ENCODE measurements at regions not wholly inside any gene's neighbourhood (a gene's known extent, or its start where the extent isn't known, plus 50 kb on each side); places are given as distances from the start of the nearest gene placed in this dataset.
"Not testable (repeated sequence)": the region's sequence is repeated elsewhere in the genome, so short reads cannot be mapped to it uniquely, and the experiment has no call there.

- H3K4me3 Mint-ChIP-seq: no peak overlapping the region
- Histone ChIP-seq H3K4me1 (peaks cover 12% of the 10 kb centered on the region), H3F3A (ENCODE audit: low read depth) (peaks cover 22% of the 10 kb centered on the region), H2AFZ (replicated peaks) (no peak overlapping the region), H3K9ac (no peak overlapping the region), H3K79me2 (ENCODE audit: low read depth) (no peaks in the 10 kb centered on the region), H4K20me1 (ENCODE audit: low read depth) (no peaks in the 10 kb centered on the region), H3K27ac (no peak overlapping the region), H3K27me3 (no peaks in the 10 kb centered on the region), H3K4me3 (no peak overlapping the region), H3K9me3 (ENCODE audit: low read depth) (no peaks in the 10 kb centered on the region), H3K36me3 (no peaks in the 10 kb centered on the region), H3K4me2 (no peak overlapping the region)
- no peaks in the 10 kb centered on the region for H3K27me3 Mint-ChIP-seq (ENCODE audit: insufficient read depth, low read depth)
- no peak overlapping the region for H3K27ac Mint-ChIP-seq
- H3K36me3 Mint-ChIP-seq: no peaks in the 10 kb centered on the region
- DNase-seq (ENCODE audit: low spot score): no peak
- peaks cover 19% of the 10 kb centered on the region for H3K4me1 Mint-ChIP-seq
- no peak for TF ChIP-seq EZH2phosphoT487 (IDR thresholded peaks at IDR 0.05)
- TF ChIP-seq EZH2 (IDR thresholded peaks at IDR 0.05): no peak
- no peak for TF ChIP-seq CTCF (IDR thresholded peaks at IDR 0.05)
- H3K9me3 Mint-ChIP-seq: peaks cover 2% of the 10 kb centered on the region
Measured at GRCh38 chr9:23044549-23044948, 597.9 kb downstream of the DMRTA1 start.

- not testable (repeated sequence) for H3K9me3 ChIP-seq (ENCODE audit: low read depth); H3K9ac ChIP-seq; H3K9me3 Mint-ChIP-seq; H4K20me1 ChIP-seq (ENCODE audit: low read depth); H3K36me3 Mint-ChIP-seq; H3K27ac Mint-ChIP-seq; H3K27me3 ChIP-seq; H3K4me3 Mint-ChIP-seq; H3K36me3 ChIP-seq; H3K27me3 Mint-ChIP-seq (ENCODE audit: insufficient read depth, low read depth); H2AFZ ChIP-seq (replicated peaks); H3K79me2 ChIP-seq (ENCODE audit: low read depth); H3K4me3 ChIP-seq
- peak; percentile 75 for DNase-seq (ENCODE audit: low spot score)
- peaks cover 19% of the 10 kb centered on the region for H3K4me1 Mint-ChIP-seq
- Histone ChIP-seq H3K4me1 (peaks cover 18% of the 10 kb centered on the region), H3K27ac (peak overlapping the region; percentile 95), H3K4me2 (peak overlapping the region; percentile 23), H3F3A (ENCODE audit: low read depth) (peaks cover 22% of the 10 kb centered on the region)
Measured at GRCh38 chr9:23046026-23046425, 599.4 kb downstream of the DMRTA1 start.

GRCh38 chr9:23050548-23050947 is 603.9 kb downstream of the DMRTA1 start:
- Mint-ChIP-seq H3K4me1 (peaks cover 15% of the 10 kb centered on the region), H3K9me3 (peaks cover 2% of the 10 kb centered on the region), H3K27ac (no peak overlapping the region), H3K4me3 (no peak overlapping the region), H3K27me3 (ENCODE audit: insufficient read depth, low read depth) (no peaks in the 10 kb centered on the region), H3K36me3 (no peaks in the 10 kb centered on the region)
- H3K27ac ChIP-seq: no peak overlapping the region
- TF ChIP-seq EZH2 (IDR thresholded peaks at IDR 0.05) (no peak), EZH2phosphoT487 (IDR thresholded peaks at IDR 0.05) (no peak), CTCF (IDR thresholded peaks at IDR 0.05) (no peak)
- H4K20me1 ChIP-seq (ENCODE audit: low read depth): no peaks in the 10 kb centered on the region
- no peaks in the 10 kb centered on the region for H3K36me3 ChIP-seq
- peaks cover 19% of the 10 kb centered on the region for H3F3A ChIP-seq (ENCODE audit: low read depth)
- H3K4me2 ChIP-seq: no peak overlapping the region
- H3K9me3 ChIP-seq (ENCODE audit: low read depth): no peaks in the 10 kb centered on the region
- no peak overlapping the region for H3K4me3 ChIP-seq
- no peaks in the 10 kb centered on the region for H3K27me3 ChIP-seq
- no peak overlapping the region for H2AFZ ChIP-seq (replicated peaks)
- peaks cover 18% of the 10 kb centered on the region for H3K4me1 ChIP-seq
- no peaks in the 10 kb centered on the region for H3K79me2 ChIP-seq (ENCODE audit: low read depth)
- H3K9ac ChIP-seq: no peak overlapping the region
- DNase-seq (ENCODE audit: low spot score): no peak

GRCh38 chr9:23073136-23073535 is 626.5 kb downstream of the DMRTA1 start:
- Mint-ChIP-seq H3K27ac (no peak overlapping the region), H3K36me3 (no peaks in the 10 kb centered on the region), H3K9me3 (no peaks in the 10 kb centered on the region), H3K27me3 (ENCODE audit: insufficient read depth, low read depth) (peaks cover 2% of the 10 kb centered on the region), H3K4me3 (no peak overlapping the region), H3K4me1 (no peaks in the 10 kb centered on the region)
- no peak overlapping the region for H3K9ac ChIP-seq
- H3K4me1 ChIP-seq: no peaks in the 10 kb centered on the region
- H3K27me3 ChIP-seq: no peaks in the 10 kb centered on the region
- no peak for DNase-seq (ENCODE audit: low spot score)
- no peaks in the 10 kb centered on the region for H3K79me2 ChIP-seq (ENCODE audit: low read depth)
- no peak for TF ChIP-seq EZH2 (IDR thresholded peaks at IDR 0.05)
- no peak for TF ChIP-seq CTCF (IDR thresholded peaks at IDR 0.05)
- TF ChIP-seq EZH2phosphoT487 (IDR thresholded peaks at IDR 0.05): no peak
- H3K4me2 ChIP-seq: no peak overlapping the region
- no peak overlapping the region for H3K4me3 ChIP-seq
- H3K27ac ChIP-seq: no peak overlapping the region
- no peaks in the 10 kb centered on the region for H4K20me1 ChIP-seq (ENCODE audit: low read depth)
- no peaks in the 10 kb centered on the region for H3F3A ChIP-seq (ENCODE audit: low read depth)
- no peaks in the 10 kb centered on the region for H3K36me3 ChIP-seq
- H3K9me3 ChIP-seq (ENCODE audit: low read depth): no peaks in the 10 kb centered on the region
- peak overlapping the region; percentile 32 for H2AFZ ChIP-seq (replicated peaks)

Data from neural progenitor cell (in vitro differentiated cells).